H9 (cell line): ENCODE measurements at regions not wholly inside any gene's neighbourhood (a gene's known extent, or its start where the extent isn't known, plus 50 kb on each side); places are given as distances from the start of the nearest gene placed in this dataset.

Experiments
- DNase-seq: peaks from one replicate; pipeline ENCODE4 v3.0.0-alpha.2; 2017
- H2AFZ ChIP-seq: one replicate; pipeline ENCODE4 v1.6.1; 2013; ENCODE audit warnings: mild to moderate bottlenecking, low read length, control low read depth, moderate library complexity
- H2AK5ac ChIP-seq: 2 replicates; pipeline ENCODE4 v1.6.1; 2013; ENCODE audit warnings: low read length, control low read depth, mixed read lengths; ENCODE audit not compliant: insufficient read length
- H2BK120ac ChIP-seq: one replicate; pipeline ENCODE4 v1.6.1; 2013; ENCODE audit warnings: low read depth, mild to moderate bottlenecking, low read length, control low read depth, inconsistent platforms; ENCODE audit not compliant: poor library complexity, severe bottlenecking
- H2BK12ac ChIP-seq: 2 replicates; pipeline ENCODE4 v1.6.1; 2013; ENCODE audit warnings: low read length, control low read depth, mixed read lengths, low read depth; ENCODE audit not compliant: insufficient read length
- H2BK15ac ChIP-seq: 2 replicates; pipeline ENCODE4 v1.6.1; 2013; ENCODE audit warnings: low read depth, low read length, control low read depth
- H2BK20ac ChIP-seq: one replicate; pipeline ENCODE4 v1.6.1; 2013; ENCODE audit warnings: low read depth, mild to moderate bottlenecking, low read length, control low read depth, inconsistent platforms; ENCODE audit not compliant: poor library complexity, severe bottlenecking
- H2BK5ac ChIP-seq: 2 replicates; pipeline ENCODE4 v1.6.1; 2013; ENCODE audit warnings: low read length, control low read depth, mixed read lengths; ENCODE audit not compliant: insufficient read length
- H3K14ac ChIP-seq: 2 replicates; pipeline ENCODE4 v1.6.1; 2013; ENCODE audit warnings: low read length, control low read depth; ENCODE audit not compliant: insufficient read depth
- H3K18ac ChIP-seq: 2 replicates; pipeline ENCODE4 v1.6.1; 2013; ENCODE audit warnings: low read depth, mild to moderate bottlenecking, mixed read lengths, low read length, control low read depth; ENCODE audit not compliant: insufficient read length
- H3K23ac ChIP-seq: 2 replicates; pipeline ENCODE4 v1.6.1; 2013; ENCODE audit warnings: low read length, control low read depth, mixed read lengths, low read depth; ENCODE audit not compliant: insufficient read length
- H3K23me2 ChIP-seq: 2 replicates; pipeline ENCODE4 v1.6.1; 2013; ENCODE audit warnings: low read depth, mild to moderate bottlenecking, mixed read lengths, low read length, control low read depth; ENCODE audit not compliant: insufficient read length, poor library complexity, severe bottlenecking
- H3K27ac ChIP-seq: 2 replicates; pipeline ENCODE4 v1.5.1; 2013; ENCODE audit warnings: low read length, control low read depth, mixed read lengths, low read depth; ENCODE audit not compliant: insufficient read length
- H3K27me3 ChIP-seq: 2 replicates; pipeline ENCODE4 v1.6.1; 2013; ENCODE audit warnings: low read length, control low read depth, inconsistent platforms; ENCODE audit not compliant: insufficient read depth
- H3K4ac ChIP-seq: 2 replicates; pipeline ENCODE4 v1.6.1; 2013; ENCODE audit warnings: low read depth, mild to moderate bottlenecking, control low read depth, inconsistent platforms, low read length, moderate library complexity
- H3K4me1 ChIP-seq: 2 replicates; pipeline ENCODE4 v1.6.1; 2013; ENCODE audit warnings: low read length, control low read depth, inconsistent platforms; ENCODE audit not compliant: insufficient read depth
- H3K4me2 ChIP-seq: 2 replicates; pipeline ENCODE4 v1.6.1; 2013; ENCODE audit warnings: low read length, control low read depth, mixed read lengths; ENCODE audit not compliant: insufficient read length, insufficient read depth
- H3K56ac ChIP-seq: 2 replicates; pipeline ENCODE4 v1.6.1; 2013; ENCODE audit warnings: low read depth, mild to moderate bottlenecking, mixed read lengths, low read length, control low read depth; ENCODE audit not compliant: insufficient read length
- H3K79me1 ChIP-seq: 2 replicates; pipeline ENCODE4 v1.6.1; 2013; ENCODE audit warnings: low read depth, mild to moderate bottlenecking, moderate library complexity, low read length, control low read depth, inconsistent platforms; ENCODE audit not compliant: insufficient read depth, poor library complexity, severe bottlenecking
- H3K79me2 ChIP-seq: 2 replicates; pipeline ENCODE4 v1.6.1; 2013; ENCODE audit warnings: low read length, control low read depth, inconsistent platforms; ENCODE audit not compliant: insufficient read depth
- H3K9ac ChIP-seq: 2 replicates; pipeline ENCODE4 v1.6.1; 2013; ENCODE audit warnings: low read length, control low read depth, mixed read lengths; ENCODE audit not compliant: insufficient read length; ENCODE audit errors: extremely low read depth
- H3K9me3 ChIP-seq: one replicate; pipeline ENCODE4 v1.6.1; 2013; ENCODE audit warnings: low read depth, low read length, inconsistent platforms; ENCODE audit not compliant: control insufficient read depth
- H3T11ph ChIP-seq: one replicate; pipeline ENCODE4 v1.6.1; 2013; ENCODE audit warnings: mild to moderate bottlenecking, low read length, control low read depth, inconsistent platforms
- H4K20me1 ChIP-seq: one replicate; pipeline ENCODE4 v1.6.1; 2013; ENCODE audit not compliant: control insufficient read depth, insufficient read length, insufficient read depth
- H4K5ac ChIP-seq: 2 replicates; pipeline ENCODE4 v1.6.1; 2013; ENCODE audit warnings: low read depth, mild to moderate bottlenecking, mixed read lengths, low read length, control low read depth; ENCODE audit not compliant: insufficient read length
- H4K8ac ChIP-seq: replicated peaks from 2 replicates; pipeline ENCODE4 v1.6.1; 2013; ENCODE audit warnings: low read length, control low read depth, mixed read lengths, low read depth; ENCODE audit not compliant: insufficient read length
- H4K91ac ChIP-seq: 2 replicates; pipeline ENCODE4 v1.6.1; 2013; ENCODE audit warnings: low read depth, mild to moderate bottlenecking, moderate library complexity, mixed read lengths, low read length, control low read depth; ENCODE audit not compliant: insufficient read length
- H3K27ac Mint-ChIP-seq, 3 experiments: 2 replicates in 2 of 3; 3 replicates in 1 of 3; pipeline ENCODE4 v1.8.0; 2020 to 2021; ENCODE audit warnings: mixed read lengths in 3 of 3, mild to moderate bottlenecking in 1 of 3, moderate library complexity in 1 of 3
- H3K27me3 Mint-ChIP-seq: 2 replicates; pipeline ENCODE4 v1.8.0; 2021; ENCODE audit warnings: low read depth, mild to moderate bottlenecking, moderate library complexity, mixed read lengths
- H3K36me3 Mint-ChIP-seq, 3 experiments: 2 replicates in 2 of 3; 3 replicates in 1 of 3; pipeline ENCODE4 v1.8.0; 2020 to 2021; ENCODE audit warnings: low read depth in 3 of 3, mixed read lengths in 3 of 3; ENCODE audit not compliant: insufficient read depth in 1 of 3
- H3K4me1 Mint-ChIP-seq, 2 experiments: 2 replicates each; pipeline ENCODE4 v1.8.0; 2020; ENCODE audit warnings: mixed read lengths in 2 of 2
- H3K4me3 Mint-ChIP-seq, 2 experiments: 2 replicates in 1 of 2; 3 replicates in 1 of 2; pipeline ENCODE4 v1.8.0; 2020 to 2021; ENCODE audit warnings: mild to moderate bottlenecking in 2 of 2, mixed read lengths in 2 of 2, moderate library complexity in 1 of 2
- H3K9me3 Mint-ChIP-seq, 2 experiments: 2 replicates in 1 of 2; 3 replicates in 1 of 2; pipeline ENCODE4 v1.8.0; 2020; ENCODE audit warnings: mild to moderate bottlenecking in 2 of 2, mixed read lengths in 2 of 2, moderate library complexity in 1 of 2
- CTCF ChIP-seq: fragments of 200-600 bp; sonication (generic); conservative IDR thresholded peaks from 3 replicates; pipeline ENCODE4 v1.8.0; 2021; ENCODE audit warnings: antibody characterized with exemption, mild to moderate bottlenecking
- WGBS: extraction: QIAGEN DNeasy Blood & Tissue Kit; methylation state at CpG from one replicate; pipeline ENCODE4 v1.1.7; 2013; ENCODE audit warnings: missing lambda C conversion rate, low lambda C conversion rate, mixed read lengths; ENCODE audit not compliant: insufficient read length; ENCODE audit errors: extremely low coverage; 5-methylcytosine and 5-hydroxymethylcytosine counted together

- H3K9me3 ChIP-seq, result no peaks in the 10 kb centered on the region
- no peak overlapping the region for H3T11ph ChIP-seq
- no peak overlapping the region for H2BK120ac ChIP-seq
- H3K27me3 ChIP-seq, result no peaks in the 10 kb centered on the region
- H3K14ac ChIP-seq, result no peak overlapping the region
- no peak overlapping the region for H3K18ac ChIP-seq
- no peak overlapping the region for H2BK15ac ChIP-seq
- TF ChIP-seq CTCF, result no peak
- H3K36me3 Mint-ChIP-seq, result peaks cover 10 to 20% (median 10%) of the 10 kb centered on the region in 3 experiments
- no peak overlapping the region for H3K27ac ChIP-seq
- no peaks in the 10 kb centered on the region for H3K79me2 ChIP-seq
- no peak overlapping the region for H3K4me2 ChIP-seq
- no peaks in the 10 kb centered on the region for H3K79me1 ChIP-seq
- no peak for DNase-seq
- H3K23me2 ChIP-seq, result no peaks in the 10 kb centered on the region
- peak overlapping the region in 1 of 3 experiments; percentile 78; a peak in 1 of 7 replicates for H3K27ac Mint-ChIP-seq
- H2BK5ac ChIP-seq, result no peak overlapping the region
- H4K8ac ChIP-seq, result no peak overlapping the region
- peaks cover 13% of the 10 kb centered on the region in 2 experiments for H3K9me3 Mint-ChIP-seq
- H2BK20ac ChIP-seq, result no peak overlapping the region
- H3K4me1 Mint-ChIP-seq, result peaks cover 24 to 32% of the 10 kb centered on the region in 2 experiments
- H3K4me1 ChIP-seq, result no peaks in the 10 kb centered on the region
- no peak overlapping the region for H4K91ac ChIP-seq
- no peak overlapping the region for H3K23ac ChIP-seq
- no peak overlapping the region for H3K9ac ChIP-seq
- H3K4me3 Mint-ChIP-seq, result no peak overlapping the region
- H2AK5ac ChIP-seq, result no peak overlapping the region
- no peaks in the 10 kb centered on the region for H4K20me1 ChIP-seq
- H3K27me3 Mint-ChIP-seq, result no peaks in the 10 kb centered on the region
- H2AFZ ChIP-seq, result no peak overlapping the region
- no peak overlapping the region for H3K4ac ChIP-seq
- H4K5ac ChIP-seq, result no peak overlapping the region
- WGBS, result no CpG with 5 or more reads among the region's 5 CpGs
- no peak overlapping the region for H3K56ac ChIP-seq
- H2BK12ac ChIP-seq, result no peak overlapping the region
Observed at GRCh38 chr10:57807906-57808305, 459.8 kb downstream of the IPMK start.
